Stimulated activated CD8-positive, alpha-beta memory T cell treated with anti-CD3 and anti-CD28 coated beads, Interleukin-7, amount 100 ng/mL, for 4 hours (primary cell): ENCODE measurements at regions not wholly inside any gene's neighbourhood (a gene's known extent, or its start where the extent isn't known, plus 50 kb on each side); places are given as distances from the start of the nearest gene placed in this dataset.

Experiments
- DNase-seq, 2 donors: peaks; one replicate each; pipeline ENCODE4 v3.0.0-alpha.2; 2020; ENCODE audit warnings: low read depth in 2 of 2

- no peak for DNase-seq
These were observed 914.4 kb upstream of the TENM4 start for GRCh38 chr11:80355251-80355650.

- no peak for DNase-seq
These were observed 909.7 kb upstream of the TENM4 start for GRCh38 chr11:80350541-80350940.

- no peak for DNase-seq
These were observed 909.2 kb upstream of the TENM4 start for GRCh38 chr11:80349997-80350396.

DNA sequence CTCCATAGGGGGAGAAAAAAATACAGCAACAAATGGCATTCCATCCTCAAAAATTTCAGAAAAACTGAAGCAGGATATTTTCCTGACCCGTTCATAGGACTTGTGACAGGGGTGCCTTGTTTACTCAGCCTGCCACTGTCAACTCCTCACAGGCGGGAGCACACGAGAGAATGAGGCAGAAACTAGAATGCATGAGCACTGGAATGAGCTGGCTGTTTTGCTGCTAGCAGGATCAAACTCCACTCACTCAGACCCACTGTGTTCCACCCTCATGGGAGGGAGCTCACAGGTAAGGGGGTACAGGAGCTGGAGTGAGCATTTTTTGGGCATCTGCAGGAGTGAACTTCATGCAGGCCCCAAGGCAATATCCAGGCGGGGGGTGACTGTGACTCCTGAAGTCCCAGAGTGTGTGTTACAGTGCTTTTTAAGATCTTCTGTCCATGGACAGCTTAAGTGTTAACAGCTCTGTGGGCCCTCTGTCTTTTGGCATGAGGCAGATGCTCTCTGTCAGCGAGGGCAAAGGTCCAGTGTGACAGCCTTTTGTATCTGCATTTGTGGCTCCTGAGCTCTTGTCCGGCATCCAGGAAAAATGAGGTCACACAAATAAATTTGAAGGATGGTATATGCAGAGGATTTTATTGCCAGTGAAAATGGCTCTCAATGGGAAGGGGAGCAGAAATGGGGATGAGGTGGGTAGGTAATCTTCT, 905.7 kb upstream of the TENM4 start:
- DNase-seq: no peak

- no peak for DNase-seq
These were observed 902.6 kb upstream of the TENM4 start for GRCh38 chr11:80343436-80343835.

GRCh38 chr11:80338231-80338630, 897.4 kb upstream of the TENM4 start:
- DNase-seq: no peak

- DNase-seq: no peak
These were observed 890.9 kb upstream of the TENM4 start for GRCh38 chr11:80331694-80332093.

- no peak for DNase-seq
These were observed 889.4 kb upstream of the TENM4 start for GRCh38 chr11:80330264-80330663.

GRCh38 chr11:80328774-80329173, 887.9 kb upstream of the TENM4 start:
- DNase-seq: no peak

GRCh38 chr11:80327956-80328614, 887.3 kb upstream of the TENM4 start:
- no peak for DNase-seq

GRCh38 chr11:80321786-80322185, 881.0 kb upstream of the TENM4 start:
- DNase-seq: no peak

DNA sequence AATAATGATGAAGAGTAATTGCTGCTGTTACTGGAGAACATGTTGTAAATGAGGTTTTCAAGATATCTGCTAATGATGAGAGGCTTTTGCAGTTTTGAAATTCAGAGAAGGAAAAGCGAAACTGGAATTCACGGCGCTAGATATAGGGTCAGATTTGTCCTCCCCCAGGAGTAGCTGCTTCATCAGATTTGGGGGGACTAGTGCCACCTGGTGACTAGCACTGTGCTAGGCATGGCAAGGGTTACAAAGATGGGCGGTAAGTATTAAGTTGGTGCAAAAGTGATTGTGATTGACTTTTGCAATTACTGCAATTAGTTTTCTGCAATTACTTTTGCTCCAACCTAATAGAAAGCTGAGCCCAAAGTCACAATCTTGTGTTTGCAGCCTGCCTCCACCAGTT, 879.9 kb upstream of the TENM4 start:
- DNase-seq: no peak

- DNase-seq: no peak
These were observed 879.4 kb upstream of the TENM4 start for GRCh38 chr11:80320226-80320625.

GRCh38 chr11:80317612-80318011, 876.8 kb upstream of the TENM4 start:
- DNase-seq: no peak

DNA sequence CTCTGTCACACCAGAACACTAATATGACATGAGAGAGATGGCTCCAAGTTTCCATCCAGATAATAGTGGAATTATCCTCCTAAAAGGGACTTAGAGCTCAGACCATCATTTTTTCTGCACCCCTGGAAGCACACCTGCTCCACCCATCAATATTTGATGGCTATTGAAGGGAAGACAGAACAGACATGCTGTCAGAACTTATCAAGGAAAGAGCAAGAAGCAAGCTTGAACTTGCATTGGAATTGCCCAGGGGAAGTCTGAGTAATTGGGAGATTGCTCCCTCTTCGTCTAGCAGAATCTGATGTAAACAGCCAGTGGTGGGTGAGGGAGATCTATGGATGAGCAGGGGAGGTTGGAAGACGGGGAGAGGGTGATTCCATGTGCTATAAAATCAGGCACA, 874.4 kb upstream of the TENM4 start:
- DNase-seq: no peak

GRCh38 chr11:80309301-80309700, 868.5 kb upstream of the TENM4 start:
- DNase-seq: no peak

- no peak for DNase-seq
These were observed 866.8 kb upstream of the TENM4 start for GRCh38 chr11:80307676-80308075.

DNA sequence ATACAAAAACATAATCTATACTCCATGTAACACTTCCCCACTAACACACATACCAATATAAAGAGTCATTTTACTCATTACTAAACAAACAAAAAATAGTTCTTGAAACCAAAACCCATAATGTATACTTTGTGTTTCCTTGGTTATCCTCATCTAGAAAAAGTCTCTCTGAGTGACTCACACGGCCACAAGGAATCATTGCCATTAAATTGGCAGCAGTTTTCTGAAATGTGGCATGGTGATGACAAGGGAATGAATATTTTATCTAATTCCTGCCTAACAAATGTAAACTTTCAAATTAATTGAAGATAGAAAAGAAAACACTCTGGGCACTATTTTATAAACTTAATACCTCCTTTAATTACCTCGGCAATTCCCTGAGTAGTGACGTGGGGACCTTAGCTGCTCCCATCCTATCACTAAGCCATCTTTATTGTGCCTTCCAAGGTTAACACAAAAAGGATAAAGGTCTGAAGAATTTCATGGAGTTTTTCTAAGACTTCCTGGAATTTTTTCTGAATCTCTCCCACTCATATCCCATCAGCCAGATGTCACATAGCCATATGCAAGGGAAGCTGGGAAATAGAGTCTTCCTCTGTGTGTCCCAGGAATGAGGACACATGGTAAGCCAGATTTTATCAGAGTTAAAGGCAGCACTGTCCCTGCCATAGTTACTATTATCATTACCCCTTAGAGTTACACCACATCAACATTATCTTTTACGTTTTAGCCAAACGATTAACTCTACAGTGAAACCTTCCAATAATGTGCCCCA, 857.2 kb upstream of the TENM4 start:
- DNase-seq: no peak

- DNase-seq: no peak
These were observed 852.5 kb upstream of the TENM4 start for GRCh38 chr11:80293293-80293692.

DNA sequence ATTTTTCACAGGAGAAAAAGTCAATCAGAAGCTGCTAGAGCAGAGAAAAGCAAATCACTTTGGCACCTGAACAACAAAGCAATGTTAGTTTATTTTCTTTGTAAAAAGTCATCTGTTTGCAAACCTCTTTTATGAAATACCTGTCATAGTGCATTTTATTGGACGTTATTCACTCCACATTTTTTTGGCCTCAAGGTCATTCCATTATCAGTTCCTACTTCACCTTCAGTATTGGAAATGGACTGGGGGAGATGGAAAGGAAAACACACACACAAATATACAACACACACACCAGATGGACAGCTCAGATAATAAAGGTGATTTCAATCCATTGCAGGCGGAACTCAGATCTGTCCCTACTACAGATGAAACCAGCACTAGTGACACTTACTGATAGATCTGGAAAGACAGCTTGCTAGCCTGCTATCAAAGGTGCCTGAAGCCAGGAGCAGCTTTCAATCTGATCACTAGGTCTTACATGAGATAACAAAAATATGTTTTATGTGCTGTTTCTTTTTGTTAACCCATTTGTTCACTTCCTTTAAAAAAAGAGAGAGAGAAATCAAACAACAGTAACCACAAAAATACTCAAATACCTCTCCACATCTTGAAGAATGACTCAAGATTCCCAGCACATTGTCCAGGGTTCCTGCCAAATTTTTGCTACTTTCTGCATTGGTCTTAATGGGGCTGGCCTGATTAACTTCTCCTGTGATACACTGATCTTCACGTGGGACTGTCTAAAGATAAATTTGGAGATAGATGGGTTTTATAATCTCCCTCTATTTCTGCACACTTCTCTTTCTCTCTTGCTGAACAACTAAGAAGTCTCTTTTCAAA, 844.3 kb upstream of the TENM4 start:
- DNase-seq: no peak

- no peak for DNase-seq
These were observed 841.8 kb upstream of the TENM4 start for GRCh38 chr11:80282643-80283042.

DNA sequence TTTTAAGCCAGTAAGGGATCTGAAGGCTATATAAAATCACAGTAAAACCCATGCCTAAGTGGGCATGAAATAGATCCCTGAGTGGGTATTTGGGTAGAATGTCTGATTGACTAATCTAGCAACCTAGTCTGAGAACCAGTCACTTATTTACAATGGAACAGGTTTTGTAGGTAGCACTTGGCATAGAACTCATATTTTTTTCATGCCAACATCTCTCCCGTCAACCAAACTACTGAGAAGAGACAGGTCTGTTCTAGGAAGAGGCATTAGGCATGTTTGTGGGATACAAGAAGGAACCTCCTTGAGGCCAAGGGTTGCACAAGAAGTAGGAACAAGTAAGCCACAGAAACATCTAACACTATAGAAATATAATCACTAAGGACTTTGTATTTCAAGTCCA, 840.4 kb upstream of the TENM4 start:
- no peak for DNase-seq
